HEK293 (cell line): ENCODE measurements at regions not wholly inside any gene's neighbourhood (a gene's known extent, or its start where the extent isn't known, plus 50 kb on each side); places are given as distances from the start of the nearest gene placed in this dataset.

Experiments
- GLI4 ChIP-seq: fragments of 450-650 bp; formaldehyde crosslinking; IDR thresholded peaks from 2 replicates; pipeline ENCODE4 v1.5.1; 2016; ENCODE audit warnings: missing biosample characterization, missing genetic modification characterization
- GLIS1 ChIP-seq: fragments of 450-650 bp; formaldehyde crosslinking; IDR thresholded peaks from 2 replicates; pipeline ENCODE4 v1.5.1; 2016; ENCODE audit warnings: missing biosample characterization, missing genetic modification characterization
- YY1 ChIP-seq: fragments of 450-650 bp; formaldehyde crosslinking; IDR thresholded peaks from 2 replicates; pipeline ENCODE4 v1.5.1; 2018; ENCODE audit warnings: missing biosample characterization, missing genetic modification characterization
- TF ChIP-seq, protein P1 (sequence below): fragments of 450-650 bp; formaldehyde crosslinking; IDR thresholded peaks from 2 replicates; pipeline ENCODE4 v1.5.1; 2016; ENCODE audit warnings: missing biosample characterization, missing genetic modification characterization
- TF ChIP-seq, protein P2 (sequence below): fragments of 450-650 bp; formaldehyde crosslinking; IDR thresholded peaks from 2 replicates; pipeline ENCODE4 v1.5.1; 2016; ENCODE audit warnings: missing biosample characterization, missing genetic modification characterization

DNA sequence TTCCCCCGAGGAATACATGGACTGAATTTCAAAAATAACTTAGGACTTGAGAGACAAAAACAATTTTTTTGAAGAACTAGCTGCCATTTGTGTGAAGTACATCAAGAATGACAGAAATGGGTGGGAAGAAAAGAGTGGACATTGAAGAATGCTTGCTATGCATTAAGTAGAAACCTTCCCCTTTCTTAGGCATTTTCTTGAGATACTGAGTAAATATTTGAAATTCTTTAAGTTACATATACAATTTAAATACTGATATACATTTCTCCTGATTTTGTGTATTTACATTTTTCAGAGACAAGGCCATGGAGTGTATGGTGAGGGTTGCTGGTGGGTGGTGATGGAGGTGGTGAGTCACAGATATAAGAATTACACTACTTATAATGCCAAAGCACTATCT is 319.3 kb upstream of the ADAMTSL1 start:
- no peak for TF ChIP-seq GLI4 (tag by site-specific recombination)
- TF ChIP-seq, protein P1, sequence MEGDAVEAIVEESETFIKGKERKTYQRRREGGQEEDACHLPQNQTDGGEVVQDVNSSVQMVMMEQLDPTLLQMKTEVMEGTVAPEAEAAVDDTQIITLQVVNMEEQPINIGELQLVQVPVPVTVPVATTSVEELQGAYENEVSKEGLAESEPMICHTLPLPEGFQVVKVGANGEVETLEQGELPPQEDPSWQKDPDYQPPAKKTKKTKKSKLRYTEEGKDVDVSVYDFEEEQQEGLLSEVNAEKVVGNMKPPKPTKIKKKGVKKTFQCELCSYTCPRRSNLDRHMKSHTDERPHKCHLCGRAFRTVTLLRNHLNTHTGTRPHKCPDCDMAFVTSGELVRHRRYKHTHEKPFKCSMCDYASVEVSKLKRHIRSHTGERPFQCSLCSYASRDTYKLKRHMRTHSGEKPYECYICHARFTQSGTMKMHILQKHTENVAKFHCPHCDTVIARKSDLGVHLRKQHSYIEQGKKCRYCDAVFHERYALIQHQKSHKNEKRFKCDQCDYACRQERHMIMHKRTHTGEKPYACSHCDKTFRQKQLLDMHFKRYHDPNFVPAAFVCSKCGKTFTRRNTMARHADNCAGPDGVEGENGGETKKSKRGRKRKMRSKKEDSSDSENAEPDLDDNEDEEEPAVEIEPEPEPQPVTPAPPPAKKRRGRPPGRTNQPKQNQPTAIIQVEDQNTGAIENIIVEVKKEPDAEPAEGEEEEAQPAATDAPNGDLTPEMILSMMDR (tag by site-specific recombination), result no peak
- TF ChIP-seq YY1 (tag by site-specific recombination), result no peak
- TF ChIP-seq, protein P2, sequence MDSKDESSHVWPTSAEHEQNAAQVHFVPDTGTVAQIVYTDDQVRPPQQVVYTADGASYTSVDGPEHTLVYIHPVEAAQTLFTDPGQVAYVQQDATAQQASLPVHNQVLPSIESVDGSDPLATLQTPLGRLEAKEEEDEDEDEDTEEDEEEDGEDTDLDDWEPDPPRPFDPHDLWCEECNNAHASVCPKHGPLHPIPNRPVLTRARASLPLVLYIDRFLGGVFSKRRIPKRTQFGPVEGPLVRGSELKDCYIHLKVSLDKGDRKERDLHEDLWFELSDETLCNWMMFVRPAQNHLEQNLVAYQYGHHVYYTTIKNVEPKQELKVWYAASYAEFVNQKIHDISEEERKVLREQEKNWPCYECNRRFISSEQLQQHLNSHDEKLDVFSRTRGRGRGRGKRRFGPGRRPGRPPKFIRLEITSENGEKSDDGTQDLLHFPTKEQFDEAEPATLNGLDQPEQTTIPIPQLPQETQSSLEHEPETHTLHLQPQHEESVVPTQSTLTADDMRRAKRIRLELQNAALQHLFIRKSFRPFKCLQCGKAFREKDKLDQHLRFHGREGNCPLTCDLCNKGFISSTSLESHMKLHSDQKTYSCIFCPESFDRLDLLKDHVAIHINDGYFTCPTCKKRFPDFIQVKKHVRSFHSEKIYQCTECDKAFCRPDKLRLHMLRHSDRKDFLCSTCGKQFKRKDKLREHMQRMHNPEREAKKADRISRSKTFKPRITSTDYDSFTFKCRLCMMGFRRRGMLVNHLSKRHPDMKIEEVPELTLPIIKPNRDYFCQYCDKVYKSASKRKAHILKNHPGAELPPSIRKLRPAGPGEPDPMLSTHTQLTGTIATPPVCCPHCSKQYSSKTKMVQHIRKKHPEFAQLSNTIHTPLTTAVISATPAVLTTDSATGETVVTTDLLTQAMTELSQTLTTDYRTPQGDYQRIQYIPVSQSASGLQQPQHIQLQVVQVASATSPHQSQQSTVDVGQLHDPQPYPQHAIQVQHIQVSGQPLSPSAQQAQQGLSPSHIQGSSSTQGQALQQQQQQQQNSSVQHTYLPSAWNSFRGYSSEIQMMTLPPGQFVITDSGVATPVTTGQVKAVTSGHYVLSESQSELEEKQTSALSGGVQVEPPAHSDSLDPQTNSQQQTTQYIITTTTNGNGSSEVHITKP (tag by site-specific recombination), result no peak
- no peak for TF ChIP-seq GLIS1 (tag by site-specific recombination)
